HepG2 (cell line): ENCODE measurements at regions not wholly inside any gene's neighbourhood (a gene's known extent, or its start where the extent isn't known, plus 50 kb on each side); places are given as distances from the start of the nearest gene placed in this dataset.
A peak's percentile ranks its signal among the peaks of the same experiment; 100 is the strongest.

ENCODE experiments used
- ATAC-seq: fragments of 200-7000 bp; cut with Tn5 transposase; 3 replicates; pipeline ENCODE4 v1.9.1; 2020; ENCODE audit warnings: mild to moderate bottlenecking, moderate library complexity
- BruUV-seq: library from RNA; stranded (reverse); fragments of 400-500 nt; replicated peaks from 2 replicates; lab custom pipeline; 2021; lab: Mats Ljungman, UMichigan
- CTCF ChIA-PET: fragments of 300-600 bp; formaldehyde crosslinking; extraction: SDS; loops from one replicate; lab custom pipeline; 2021; ENCODE audit warnings: low total read pairs, inconsistent platforms, low intra/inter-chr PET ratio; lab: Yijun Ruan, JAX
- POLR2A ChIA-PET: fragments of 350-600 bp; sonication (Branson Sonifier 250); formaldehyde crosslinking; loops from one replicate; lab custom pipeline; 2020; ENCODE audit warnings: antibody characterized with exemption, inconsistent platforms; lab: Yijun Ruan, JAX
- DNase-seq: peaks from one replicate; pipeline ENCODE4 v3.0.0-alpha.2; 2015; ENCODE audit warnings: low spot score
- FAIRE-seq: peaks from 3 replicates; lab custom pipeline; 2011; peaks lifted over from hg19 to GRCh38; lab: Jason Lieb, UNC
- H2AFZ ChIP-seq: one replicate; pipeline ENCODE4 v1.6.1; 2011; ENCODE audit warnings: low read length, inconsistent platforms
- H3K27ac ChIP-seq: fragments of 300-600 bp; 3 replicates; pipeline ENCODE4 v1.8.0; 2011; ENCODE audit warnings: mixed run types, mild to moderate bottlenecking, mixed read lengths, low read length, inconsistent platforms; ENCODE audit not compliant: insufficient read depth; ENCODE audit errors: extremely low read length
- H3K27me3 ChIP-seq, 2 experiments: fragments of 200-600 bp in 1 of 2; 2 replicates in 1 of 2; 3 replicates in 1 of 2; pipeline versions ENCODE4 v1.6.0 to v1.8.0; 2011; ENCODE audit warnings: low read length in 2 of 2, mild to moderate bottlenecking in 2 of 2, moderate library complexity in 2 of 2, inconsistent platforms in 1 of 2; ENCODE audit not compliant: insufficient read depth in 2 of 2, control insufficient read depth in 1 of 2
- H3K36me3 ChIP-seq, 2 experiments: fragments of 200-600 bp in 1 of 2; replicated peaks in 1 of 2; 2 replicates in 1 of 2; 3 replicates in 1 of 2; pipeline versions ENCODE4 v1.5.1 to v1.8.0; 2011; ENCODE audit warnings: low read length in 2 of 2, inconsistent platforms in 1 of 2; ENCODE audit not compliant: insufficient read depth in 2 of 2, control insufficient read depth in 1 of 2
- H3K4me1 ChIP-seq: 2 replicates; pipeline ENCODE4 v1.5.1; 2012; ENCODE audit warnings: low read length, inconsistent platforms; ENCODE audit not compliant: insufficient read depth
- H3K4me2 ChIP-seq: 2 replicates; pipeline ENCODE4 v1.6.0; 2011; ENCODE audit warnings: low read depth, low read length, inconsistent platforms
- H3K4me3 ChIP-seq, 3 experiments: fragments of 200-600 bp in 1 of 3; sonication (generic), shearing (Covaris generic) in 1 of 3; replicated peaks in 1 of 3; 2 replicates each; pipeline ENCODE4 v1.5.1; 2011 to 2016; ENCODE audit warnings: low read length in 3 of 3, inconsistent platforms in 2 of 3, low read depth in 2 of 3, mild to moderate bottlenecking in 2 of 3, control low read depth in 1 of 3, mixed read lengths in 1 of 3; ENCODE audit not compliant: insufficient read depth in 1 of 3
- H3K79me2 ChIP-seq: one replicate; pipeline ENCODE4 v1.6.1; 2011; ENCODE audit warnings: low read length, inconsistent platforms; ENCODE audit not compliant: insufficient read depth
- H3K9ac ChIP-seq: 2 replicates; pipeline ENCODE4 v1.6.0; 2011; ENCODE audit warnings: mild to moderate bottlenecking, low read depth, low read length, inconsistent platforms; ENCODE audit not compliant: insufficient read depth
- H3K9me3 ChIP-seq: 2 replicates; pipeline ENCODE4 v1.5.1; 2012; ENCODE audit warnings: mild to moderate bottlenecking, low read length
- H4K20me1 ChIP-seq: 2 replicates; pipeline ENCODE4 v1.6.0; 2011; ENCODE audit warnings: inconsistent platforms, mild to moderate bottlenecking, low read length, moderate library complexity; ENCODE audit not compliant: insufficient read depth
- KAT7 ChIP-seq: IDR thresholded peaks from 2 replicates; pipeline ENCODE4 v1.6.1; 2018; ENCODE audit warnings: borderline replicate concordance, missing compliant biosample characterization
- PTBP1 ChIP-seq: fragments of 200-400 bp; formaldehyde crosslinking; IDR thresholded peaks from 2 replicates; pipeline ENCODE4 v1.6.1; 2018; ENCODE audit warnings: low read length, low read depth; ENCODE audit not compliant: poor library complexity, severe bottlenecking
- RAD51 ChIP-seq: fragments of 450-650 bp; IDR thresholded peaks from 2 replicates; pipeline ENCODE4 v1.6.1; 2016; ENCODE audit warnings: borderline replicate concordance
- SP4 ChIP-seq: sonication (generic); formaldehyde crosslinking; IDR thresholded peaks from 2 replicates; pipeline ENCODE4 v1.8.1; 2023; ENCODE audit warnings: mild to moderate bottlenecking, missing genetic modification reagents
- TEAD3 ChIP-seq: optimal IDR thresholded peaks from 2 replicates; pipeline ENCODE3; 2016; ENCODE audit warnings: borderline replicate concordance
- ZBTB26 ChIP-seq: IDR thresholded peaks from 2 replicates; pipeline ENCODE4 v1.6.1; 2016; ENCODE audit warnings: missing compliant biosample characterization, missing genetic modification reagents, borderline replicate concordance
- ZNF652 ChIP-seq: IDR thresholded peaks from 2 replicates; pipeline ENCODE4 v1.6.1; 2016; ENCODE audit warnings: low read depth, borderline replicate concordance
- WGBS: methylation state at CpG from one replicate; pipeline ENCODE4 v1.1.6; 2017; ENCODE audit warnings: low lambda C conversion rate; 5-methylcytosine and 5-hydroxymethylcytosine counted together
- in situ Hi-C: cut with HindIII; loops from 2 replicates; pipeline ENCODE4 v1.10.0; 2017; ENCODE audit warnings: low pct_unique_long_range_greater_than_20kb; ENCODE audit not compliant: extremely low pct_ligation_motif_present
- intact Hi-C: fragments of 100-400 bp; cut with micrococcal nuclease; formaldehyde crosslinking; loops from one replicate; pipeline ENCODE4 v1.10.0; 2022; ENCODE audit not compliant: unreplicated experiment
- TF ChIP-seq, protein P1 (sequence below): sonication (generic); formaldehyde crosslinking; IDR thresholded peaks from 2 replicates; pipeline ENCODE4 v1.8.1; 2023; ENCODE audit warnings: mild to moderate bottlenecking, missing genetic modification reagents
- TF ChIP-seq, protein P2 (sequence below): sonication (generic); formaldehyde crosslinking; conservative IDR thresholded peaks from 2 replicates; pipeline ENCODE4 v1.8.0; 2022; ENCODE audit warnings: low read depth, missing genetic modification reagents
- TF ChIP-seq, protein P3 (sequence below): IDR thresholded peaks from 2 replicates; pipeline ENCODE4 v1.6.1; 2018; ENCODE audit warnings: missing genetic modification reagents, mild to moderate bottlenecking, missing compliant biosample characterization

- TF ChIP-seq, protein P1, sequence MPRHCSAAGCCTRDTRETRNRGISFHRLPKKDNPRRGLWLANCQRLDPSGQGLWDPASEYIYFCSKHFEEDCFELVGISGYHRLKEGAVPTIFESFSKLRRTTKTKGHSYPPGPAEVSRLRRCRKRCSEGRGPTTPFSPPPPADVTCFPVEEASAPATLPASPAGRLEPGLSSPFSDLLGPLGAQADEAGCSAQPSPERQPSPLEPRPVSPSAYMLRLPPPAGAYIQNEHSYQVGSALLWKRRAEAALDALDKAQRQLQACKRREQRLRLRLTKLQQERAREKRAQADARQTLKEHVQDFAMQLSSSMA (CRISPR knock-in tag): no peak
- no peak for TF ChIP-seq ZBTB26 (CRISPR knock-in tag)
- no peak for TF ChIP-seq PTBP1
- TF ChIP-seq, protein P2, sequence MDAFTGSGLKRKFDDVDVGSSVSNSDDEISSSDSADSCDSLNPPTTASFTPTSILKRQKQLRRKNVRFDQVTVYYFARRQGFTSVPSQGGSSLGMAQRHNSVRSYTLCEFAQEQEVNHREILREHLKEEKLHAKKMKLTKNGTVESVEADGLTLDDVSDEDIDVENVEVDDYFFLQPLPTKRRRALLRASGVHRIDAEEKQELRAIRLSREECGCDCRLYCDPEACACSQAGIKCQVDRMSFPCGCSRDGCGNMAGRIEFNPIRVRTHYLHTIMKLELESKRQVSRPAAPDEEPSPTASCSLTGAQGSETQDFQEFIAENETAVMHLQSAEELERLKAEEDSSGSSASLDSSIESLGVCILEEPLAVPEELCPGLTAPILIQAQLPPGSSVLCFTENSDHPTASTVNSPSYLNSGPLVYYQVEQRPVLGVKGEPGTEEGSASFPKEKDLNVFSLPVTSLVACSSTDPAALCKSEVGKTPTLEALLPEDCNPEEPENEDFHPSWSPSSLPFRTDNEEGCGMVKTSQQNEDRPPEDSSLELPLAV (CRISPR knock-in tag): no peak
Observed at GRCh38 chr20:58143531-58143930, 84.9 kb downstream of the ANKRD60 start (continued).

- intact Hi-C loops: no loop called here
- BruUV-seq: no TSS peak
Observed at GRCh38 chr20:58142843-58143185, 85.6 kb downstream of the ANKRD60 start.

More at GRCh38 chr20:58142843-58143185, 85.6 kb downstream of the ANKRD60 start:
- Histone ChIP-seq H3K4me1 (no peaks in the 10 kb centered on the region), H3K4me3 (no peak overlapping the region), H3K9me3 (no peaks in the 10 kb centered on the region), H3K79me2 (no peaks in the 10 kb centered on the region), H3K27ac (no peak overlapping the region), H3K9ac (no peak overlapping the region), H4K20me1 (no peaks in the 10 kb centered on the region), H3K4me2 (no peak overlapping the region), H2AFZ (no peak overlapping the region), H3K27me3 (peaks cover 3 to 45% of the 10 kb centered on the region in 2 experiments; a peak in 3 of 5 replicates), H3K36me3 (no peaks in the 10 kb centered on the region)
- FAIRE-seq (no peak), ATAC-seq (no peak), DNase-seq (no peak)
- ChIA-PET POLR2A (no interaction called here), CTCF (no interaction called here)
- in situ Hi-C loops: no loop called here
- TF ChIP-seq KAT7 (no peak), RAD51 (0 out of 2 replicates have a peak, but pooled peaks have one; percentile 23), ZNF652 (CRISPR knock-in tag) (no peak), TEAD3 (CRISPR knock-in tag) (no peak), SP4 (CRISPR knock-in tag) (no peak)
- TF ChIP-seq, protein P3, sequence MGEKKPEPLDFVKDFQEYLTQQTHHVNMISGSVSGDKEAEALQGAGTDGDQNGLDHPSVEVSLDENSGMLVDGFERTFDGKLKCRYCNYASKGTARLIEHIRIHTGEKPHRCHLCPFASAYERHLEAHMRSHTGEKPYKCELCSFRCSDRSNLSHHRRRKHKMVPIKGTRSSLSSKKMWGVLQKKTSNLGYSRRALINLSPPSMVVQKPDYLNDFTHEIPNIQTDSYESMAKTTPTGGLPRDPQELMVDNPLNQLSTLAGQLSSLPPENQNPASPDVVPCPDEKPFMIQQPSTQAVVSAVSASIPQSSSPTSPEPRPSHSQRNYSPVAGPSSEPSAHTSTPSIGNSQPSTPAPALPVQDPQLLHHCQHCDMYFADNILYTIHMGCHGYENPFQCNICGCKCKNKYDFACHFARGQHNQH (CRISPR knock-in tag): no peak
- 37% methylated on average over 9 of the region's 10 CpGs for WGBS
